Hepatocyte (in vitro differentiated cells): ENCODE measurements at regions not wholly inside any gene's neighbourhood (a gene's known extent, or its start where the extent isn't known, plus 50 kb on each side); places are given as distances from the start of the nearest gene placed in this dataset.

Source experiments
- CTCF ChIP-seq: fragments of 200-600 bp; sonication (generic); IDR thresholded peaks from 2 replicates; pipeline ENCODE4 v1.5.1; 2016; ENCODE audit warnings: antibody characterized with exemption, mild to moderate bottlenecking; ENCODE audit not compliant: poor library complexity
- EZH2 ChIP-seq: fragments of 200-600 bp; sonication (generic); IDR thresholded peaks from 2 replicates; pipeline ENCODE4 v1.6.1; 2016; ENCODE audit warnings: antibody characterized with exemption, mild to moderate bottlenecking, borderline replicate concordance
- EZH2phosphoT487 ChIP-seq: fragments of 200-600 bp; sonication (generic); IDR thresholded peaks from one replicate; pipeline ENCODE4 v1.6.1; 2018; ENCODE audit warnings: antibody characterized with exemption, mild to moderate bottlenecking, low read depth, moderate library complexity; ENCODE audit not compliant: unreplicated experiment, severe bottlenecking

GRCh38 chr3:127092776-127093175, 100.2 kb upstream of the PRR23E start:
- TF ChIP-seq CTCF, result no peak
- TF ChIP-seq EZH2, result no peak
- no peak for TF ChIP-seq EZH2phosphoT487
